GM12878 (cell line): ENCODE measurements at regions not wholly inside any gene's neighbourhood (a gene's known extent, or its start where the extent isn't known, plus 50 kb on each side); places are given as distances from the start of the nearest gene placed in this dataset.

ENCODE experiments used
- TCF7 ChIP-seq: IDR thresholded peaks from 2 replicates; pipeline ENCODE4 v1.6.1; 2014; ENCODE audit warnings: antibody characterized with exemption, borderline replicate concordance
- TF ChIP-seq, protein P1 (sequence below): IDR thresholded peaks from 2 replicates; pipeline ENCODE4 v1.6.1; 2011; ENCODE audit warnings: low read depth, mild to moderate bottlenecking, low read length, moderate library complexity, borderline replicate concordance; ENCODE audit errors: extremely low read depth

DNA sequence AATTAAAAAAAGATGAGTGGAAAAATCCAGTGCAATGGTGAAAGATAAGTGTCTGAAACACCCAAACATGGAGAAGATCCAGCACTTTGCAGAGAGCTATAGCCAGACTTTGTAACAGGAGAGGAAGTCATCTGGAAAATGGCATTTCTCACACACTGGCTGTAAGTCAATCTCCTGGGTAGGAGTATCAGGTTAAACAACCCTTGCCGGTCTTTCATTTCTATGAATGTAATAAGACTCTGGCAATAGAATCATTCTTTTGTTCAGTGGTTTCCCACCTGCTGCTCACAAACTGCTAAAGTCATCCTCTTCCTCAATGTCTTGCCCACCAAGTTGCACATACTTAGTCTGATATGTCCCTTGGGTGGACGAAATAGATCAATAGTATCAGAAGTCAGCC is 94.0 kb upstream of the ATP8A1 start:
- no peak for TF ChIP-seq TCF7
- TF ChIP-seq, protein P1, sequence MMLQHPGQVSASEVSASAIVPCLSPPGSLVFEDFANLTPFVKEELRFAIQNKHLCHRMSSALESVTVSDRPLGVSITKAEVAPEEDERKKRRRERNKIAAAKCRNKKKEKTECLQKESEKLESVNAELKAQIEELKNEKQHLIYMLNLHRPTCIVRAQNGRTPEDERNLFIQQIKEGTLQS = no peak
